ENCODE measurements at regions not wholly inside any gene's neighbourhood (a gene's known extent, or its start where the extent isn't known, plus 50 kb on each side); places are given as distances from the start of the nearest gene placed in this dataset.

GRCh38 chr5:136427426-136427825 is 62.1 kb upstream of the TRPC7 start:
- TF ChIP-seq, protein P1, sequence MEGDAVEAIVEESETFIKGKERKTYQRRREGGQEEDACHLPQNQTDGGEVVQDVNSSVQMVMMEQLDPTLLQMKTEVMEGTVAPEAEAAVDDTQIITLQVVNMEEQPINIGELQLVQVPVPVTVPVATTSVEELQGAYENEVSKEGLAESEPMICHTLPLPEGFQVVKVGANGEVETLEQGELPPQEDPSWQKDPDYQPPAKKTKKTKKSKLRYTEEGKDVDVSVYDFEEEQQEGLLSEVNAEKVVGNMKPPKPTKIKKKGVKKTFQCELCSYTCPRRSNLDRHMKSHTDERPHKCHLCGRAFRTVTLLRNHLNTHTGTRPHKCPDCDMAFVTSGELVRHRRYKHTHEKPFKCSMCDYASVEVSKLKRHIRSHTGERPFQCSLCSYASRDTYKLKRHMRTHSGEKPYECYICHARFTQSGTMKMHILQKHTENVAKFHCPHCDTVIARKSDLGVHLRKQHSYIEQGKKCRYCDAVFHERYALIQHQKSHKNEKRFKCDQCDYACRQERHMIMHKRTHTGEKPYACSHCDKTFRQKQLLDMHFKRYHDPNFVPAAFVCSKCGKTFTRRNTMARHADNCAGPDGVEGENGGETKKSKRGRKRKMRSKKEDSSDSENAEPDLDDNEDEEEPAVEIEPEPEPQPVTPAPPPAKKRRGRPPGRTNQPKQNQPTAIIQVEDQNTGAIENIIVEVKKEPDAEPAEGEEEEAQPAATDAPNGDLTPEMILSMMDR (IDR thresholded peaks at IDR 0.05) = no peak
- no peak for TF ChIP-seq POLR2A (IDR thresholded peaks at IDR 0.05; ENCODE audit: low read depth)
